Upper lobe of left lung (tissue), 4 donors: ENCODE measurements at regions not wholly inside any gene's neighbourhood (a gene's known extent, or its start where the extent isn't known, plus 50 kb on each side); places are given as distances from the start of the nearest gene placed in this dataset.
"Not testable (repeated sequence)": the region's sequence is repeated elsewhere in the genome, so short reads cannot be mapped to it uniquely, and the experiment has no call there.

Experiments
- CTCF ChIP-seq, 6 experiments: fragments of 450-650 bp in 4 of 6; fragments of 200-600 bp in 2 of 6; sonication (generic) in 2 of 6; IDR thresholded peaks; one replicate each; pipeline ENCODE4 v1.5.1; 2016 to 2019; ENCODE audit warnings: antibody characterized with exemption in 6 of 6
- EP300 ChIP-seq, 4 donors: sonication (generic); formaldehyde crosslinking; IDR thresholded peaks; one replicate each; pipeline ENCODE4 v1.5.1; 2017; ENCODE audit warnings: antibody characterized with exemption in 4 of 4, control low read depth in 2 of 4
- POLR2A ChIP-seq, 4 donors: fragments of 450-650 bp; IDR thresholded peaks; one replicate each; pipeline ENCODE4 v1.5.1; 2016 to 2017; ENCODE audit warnings: antibody characterized with exemption in 4 of 4, mild to moderate bottlenecking in 2 of 4
- POLR2AphosphoS5 ChIP-seq, 2 donors: sonication (generic); formaldehyde crosslinking; IDR thresholded peaks; one replicate each; pipeline ENCODE4 v1.5.1; 2017; ENCODE audit warnings: antibody characterized with exemption in 2 of 2

DNA sequence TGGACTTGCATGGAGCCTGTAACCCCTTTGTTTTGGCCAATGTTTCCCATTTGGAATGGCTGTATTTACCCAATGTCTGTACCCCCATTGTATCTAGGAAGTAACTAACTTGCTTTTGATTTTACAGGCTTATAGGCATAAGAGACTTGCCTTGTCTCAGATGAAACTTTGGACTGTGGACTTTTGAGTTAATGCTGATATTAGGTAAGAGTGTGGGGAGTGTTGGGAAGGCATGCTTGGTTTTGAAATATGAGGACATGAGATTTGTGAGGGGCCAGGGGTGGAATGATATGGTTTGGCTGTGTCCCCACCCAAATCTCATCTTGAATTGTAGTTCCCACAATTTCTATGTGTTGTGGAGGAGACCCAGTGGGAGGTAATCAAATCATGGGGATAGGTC, 76.7 kb upstream of the CADPS start:
- TF ChIP-seq CTCF, POLR2AphosphoS5, POLR2A, EP300 (IDR thresholded peaks at IDR 0.05): not testable (repeated sequence)
